CD14-positive monocyte (primary cell): ENCODE measurements at regions not wholly inside any gene's neighbourhood (a gene's known extent, or its start where the extent isn't known, plus 50 kb on each side); places are given as distances from the start of the nearest gene placed in this dataset.

ENCODE experiments used
- DNase-seq, 3 donors: peaks; one replicate each; pipeline ENCODE4 v3.0.0-alpha.2; 2011 to 2022
- H2AFZ ChIP-seq: 2 replicates; pipeline ENCODE4 v1.6.0; 2012; ENCODE audit warnings: mild to moderate bottlenecking, low read depth, low read length, inconsistent platforms; ENCODE audit not compliant: insufficient read depth, poor library complexity, severe bottlenecking
- H3K27ac ChIP-seq, 2 donors: 1 replicate in 1 of 2; 2 replicates in 1 of 2; pipeline ENCODE4 v1.5.1; 2012 to 2013; ENCODE audit warnings: low read length in 2 of 2, control low read depth in 1 of 2, inconsistent platforms in 1 of 2, low read depth in 1 of 2, mild to moderate bottlenecking in 1 of 2
- H3K27me3 ChIP-seq, 2 donors: one replicate each; pipeline versions ENCODE4 v1.6.0 to v1.6.1; 2011 to 2013; ENCODE audit warnings: low read length in 2 of 2; ENCODE audit not compliant: control insufficient read depth in 2 of 2, insufficient read depth in 2 of 2
- H3K36me3 ChIP-seq, 2 donors: replicated peaks in 1 of 2; 1 replicate in 1 of 2; 2 replicates in 1 of 2; pipeline versions ENCODE4 v1.5.1 to v1.6.1; 2012 to 2013; ENCODE audit warnings: low read length in 2 of 2, control low read depth in 1 of 2, inconsistent platforms in 1 of 2, mild to moderate bottlenecking in 1 of 2; ENCODE audit not compliant: insufficient read depth in 2 of 2, control insufficient read depth in 1 of 2
- H3K4me1 ChIP-seq, 2 donors: 1 replicate in 1 of 2; 2 replicates in 1 of 2; pipeline versions ENCODE4 v1.5.1 to v1.6.1; 2012 to 2013; ENCODE audit warnings: low read length in 2 of 2, control low read depth in 1 of 2, inconsistent platforms in 1 of 2, mild to moderate bottlenecking in 1 of 2, moderate library complexity in 1 of 2; ENCODE audit not compliant: insufficient read depth in 2 of 2, control insufficient read depth in 1 of 2
- H3K4me2 ChIP-seq: replicated peaks from 2 replicates; pipeline ENCODE3; 2012; ENCODE audit warnings: low read length, moderate library complexity, mild to moderate bottlenecking; ENCODE audit not compliant: poor library complexity, severe bottlenecking; ENCODE audit errors: extremely low read depth
- H3K4me3 ChIP-seq, 3 experiments: fragments of 200-600 bp in 1 of 3; sonication (generic) in 1 of 3; replicated peaks in 1 of 3; 1 replicate in 2 of 3; 2 replicates in 1 of 3; pipeline ENCODE4 v1.5.1; 2011 to 2013; ENCODE audit warnings: low read length in 3 of 3, mild to moderate bottlenecking in 3 of 3, control low read depth in 2 of 3, low read depth in 2 of 3, inconsistent platforms in 1 of 3, moderate library complexity in 1 of 3
- H3K79me2 ChIP-seq: 2 replicates; pipeline ENCODE4 v1.6.0; 2012; ENCODE audit warnings: mild to moderate bottlenecking, control low read depth, inconsistent platforms, low read length, moderate library complexity; ENCODE audit not compliant: insufficient read depth
- H3K9ac ChIP-seq: 2 replicates; pipeline ENCODE4 v1.6.0; 2017; ENCODE audit warnings: low read length, mild to moderate bottlenecking; ENCODE audit not compliant: insufficient read depth, poor library complexity, severe bottlenecking
- H3K9me3 ChIP-seq, 2 donors: replicated peaks in 1 of 2; 1 replicate in 1 of 2; 2 replicates in 1 of 2; pipeline versions ENCODE4 v1.5.1 to v1.6.1; 2012 to 2013; ENCODE audit warnings: low read length in 2 of 2, control low read depth in 1 of 2; ENCODE audit not compliant: control insufficient read depth in 1 of 2, insufficient read depth in 1 of 2
- H4K20me1 ChIP-seq: 2 replicates; pipeline ENCODE4 v1.6.0; 2012; ENCODE audit warnings: mild to moderate bottlenecking, low read length, control low read depth, moderate library complexity; ENCODE audit not compliant: insufficient read depth
- H3K27ac Mint-ChIP-seq, 7 donors: one replicate each; pipeline ENCODE4 v1.8.0; 2020; ENCODE audit warnings: mild to moderate bottlenecking in 7 of 7, mixed read lengths in 7 of 7, moderate library complexity in 6 of 7, inconsistent platforms in 2 of 7
- H3K27me3 Mint-ChIP-seq, 3 donors: one replicate each; pipeline ENCODE4 v1.8.0; 2021 to 2022; ENCODE audit warnings: low read depth in 3 of 3, mild to moderate bottlenecking in 3 of 3, mixed read lengths in 3 of 3, moderate library complexity in 3 of 3, inconsistent platforms in 1 of 3
- H3K36me3 Mint-ChIP-seq, 2 donors: one replicate each; pipeline ENCODE4 v1.8.0; 2020; ENCODE audit warnings: mixed read lengths in 2 of 2, inconsistent platforms in 1 of 2, mild to moderate bottlenecking in 1 of 2
- H3K4me1 Mint-ChIP-seq: one replicate; pipeline ENCODE4 v1.8.0; 2020; ENCODE audit warnings: mild to moderate bottlenecking, mixed read lengths
- H3K4me3 Mint-ChIP-seq, 2 donors: one replicate each; pipeline ENCODE4 v1.8.0; 2020; ENCODE audit warnings: mild to moderate bottlenecking in 2 of 2, mixed read lengths in 2 of 2, moderate library complexity in 1 of 2
- H3K9me3 Mint-ChIP-seq, 7 donors: one replicate each; pipeline ENCODE4 v1.8.0; 2020 to 2022; ENCODE audit warnings: mixed read lengths in 7 of 7, mild to moderate bottlenecking in 6 of 7, moderate library complexity in 6 of 7, inconsistent platforms in 2 of 7
- WGBS: methylation state at CpG from one replicate; pipeline ENCODE4 v1.1.5; 2013; ENCODE audit warnings: missing lambda C conversion rate; ENCODE audit not compliant: insufficient coverage; 5-methylcytosine and 5-hydroxymethylcytosine counted together
- intact Hi-C, 2 donors: fragments of 100-400 bp; cut with micrococcal nuclease; formaldehyde crosslinking; loops; one replicate each; pipeline versions ENCODE4 v1.15.0 to v1.15.1; 2023
- TF ChIP-seq, protein P1 (sequence below): fragments of 200-600 bp; IDR thresholded peaks from one replicate; pipeline ENCODE4 v1.8.0; 2022; ENCODE audit warnings: antibody characterized with exemption, mild to moderate bottlenecking

GRCh38 chr3:81388191-81388590, 373.3 kb downstream of the GBE1 start:
- H2AFZ ChIP-seq, result no peak overlapping the region
- H3K36me3 Mint-ChIP-seq, result no peaks in the 10 kb centered on the region
- H3K36me3 ChIP-seq, result no peaks in the 10 kb centered on the region
- no peak for DNase-seq
- no peak overlapping the region for H3K4me3 ChIP-seq
- no peak overlapping the region for H3K27ac Mint-ChIP-seq
- TF ChIP-seq, protein P1, sequence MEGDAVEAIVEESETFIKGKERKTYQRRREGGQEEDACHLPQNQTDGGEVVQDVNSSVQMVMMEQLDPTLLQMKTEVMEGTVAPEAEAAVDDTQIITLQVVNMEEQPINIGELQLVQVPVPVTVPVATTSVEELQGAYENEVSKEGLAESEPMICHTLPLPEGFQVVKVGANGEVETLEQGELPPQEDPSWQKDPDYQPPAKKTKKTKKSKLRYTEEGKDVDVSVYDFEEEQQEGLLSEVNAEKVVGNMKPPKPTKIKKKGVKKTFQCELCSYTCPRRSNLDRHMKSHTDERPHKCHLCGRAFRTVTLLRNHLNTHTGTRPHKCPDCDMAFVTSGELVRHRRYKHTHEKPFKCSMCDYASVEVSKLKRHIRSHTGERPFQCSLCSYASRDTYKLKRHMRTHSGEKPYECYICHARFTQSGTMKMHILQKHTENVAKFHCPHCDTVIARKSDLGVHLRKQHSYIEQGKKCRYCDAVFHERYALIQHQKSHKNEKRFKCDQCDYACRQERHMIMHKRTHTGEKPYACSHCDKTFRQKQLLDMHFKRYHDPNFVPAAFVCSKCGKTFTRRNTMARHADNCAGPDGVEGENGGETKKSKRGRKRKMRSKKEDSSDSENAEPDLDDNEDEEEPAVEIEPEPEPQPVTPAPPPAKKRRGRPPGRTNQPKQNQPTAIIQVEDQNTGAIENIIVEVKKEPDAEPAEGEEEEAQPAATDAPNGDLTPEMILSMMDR, result no peak
- peaks cover 0 to 9% (median 3%) of the 10 kb centered on the region in 7 donors for H3K9me3 Mint-ChIP-seq
- no peak overlapping the region for H3K4me2 ChIP-seq
- H3K4me1 Mint-ChIP-seq, result no peaks in the 10 kb centered on the region
- intact Hi-C loops, result no loop called here
- 89% methylated on average over 3 of the region's 4 CpGs for WGBS
- no peaks in the 10 kb centered on the region for H4K20me1 ChIP-seq
- H3K79me2 ChIP-seq, result no peaks in the 10 kb centered on the region
- H3K27me3 ChIP-seq, result no peaks in the 10 kb centered on the region
- no peaks in the 10 kb centered on the region for H3K4me1 ChIP-seq
- H3K27me3 Mint-ChIP-seq, result peaks cover 0 to 1% (median 0%) of the 10 kb centered on the region in 3 donors
- no peak overlapping the region for H3K27ac ChIP-seq
- H3K4me3 Mint-ChIP-seq, result no peak overlapping the region
- H3K9me3 ChIP-seq, result peaks cover 0 to 3% of the 10 kb centered on the region in 2 donors
- H3K9ac ChIP-seq, result no peak overlapping the region

DNA sequence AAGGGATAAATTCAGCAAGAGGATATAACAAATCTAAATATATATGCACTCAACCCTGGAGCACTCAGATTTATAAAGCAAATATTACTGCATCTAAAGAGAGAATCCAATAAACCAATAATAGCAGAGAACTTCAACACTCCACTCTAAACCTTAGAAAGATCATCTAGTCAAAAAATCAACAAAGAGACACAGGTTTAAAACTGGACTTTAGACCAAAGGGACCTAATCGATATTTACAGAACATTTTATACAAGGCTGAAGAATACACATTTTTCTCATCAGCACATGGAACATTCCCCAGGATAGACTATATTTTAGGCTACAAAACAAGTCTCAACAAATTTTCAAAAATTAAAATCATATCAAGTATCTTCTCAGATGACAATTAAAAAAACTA, 379.0 kb downstream of the GBE1 start:
- H3K4me1 Mint-ChIP-seq, result no peaks in the 10 kb centered on the region
- TF ChIP-seq, protein P1, result no peak
- intact Hi-C loops, result no loop called here
- H3K27me3 Mint-ChIP-seq, result peaks cover 0 to 1% (median 0%) of the 10 kb centered on the region in 3 donors
- peaks cover 0 to 11% (median 4%) of the 10 kb centered on the region in 7 donors for H3K9me3 Mint-ChIP-seq
- Histone ChIP-seq H3K27ac (no peak overlapping the region), H3K4me1 (no peaks in the 10 kb centered on the region), H2AFZ (no peak overlapping the region), H3K9me3 (peaks cover 4 to 10% of the 10 kb centered on the region in 2 donors), H4K20me1 (no peaks in the 10 kb centered on the region), H3K4me3 (no peak overlapping the region), H3K9ac (no peak overlapping the region), H3K4me2 (no peak overlapping the region), H3K27me3 (no peaks in the 10 kb centered on the region), H3K79me2 (no peaks in the 10 kb centered on the region), H3K36me3 (no peaks in the 10 kb centered on the region)
- H3K4me3 Mint-ChIP-seq, result no peak overlapping the region
- WGBS, result no CpG with 5 or more reads among the region's 1 CpG
- no peaks in the 10 kb centered on the region for H3K36me3 Mint-ChIP-seq
- no peak overlapping the region for H3K27ac Mint-ChIP-seq
- no peak for DNase-seq
